Activated CD4-positive, CD25-positive, alpha-beta regulatory T cell treated with anti-CD3 and anti-CD28 coated beads, Interleukin-2, amount 50 U/mL, for 72 hours (primary cell): ENCODE measurements at regions not wholly inside any gene's neighbourhood (a gene's known extent, or its start where the extent isn't known, plus 50 kb on each side); places are given as distances from the start of the nearest gene placed in this dataset.

Experiments
- DNase-seq: peaks from one replicate; pipeline ENCODE4 v3.0.0; 2021

DNA sequence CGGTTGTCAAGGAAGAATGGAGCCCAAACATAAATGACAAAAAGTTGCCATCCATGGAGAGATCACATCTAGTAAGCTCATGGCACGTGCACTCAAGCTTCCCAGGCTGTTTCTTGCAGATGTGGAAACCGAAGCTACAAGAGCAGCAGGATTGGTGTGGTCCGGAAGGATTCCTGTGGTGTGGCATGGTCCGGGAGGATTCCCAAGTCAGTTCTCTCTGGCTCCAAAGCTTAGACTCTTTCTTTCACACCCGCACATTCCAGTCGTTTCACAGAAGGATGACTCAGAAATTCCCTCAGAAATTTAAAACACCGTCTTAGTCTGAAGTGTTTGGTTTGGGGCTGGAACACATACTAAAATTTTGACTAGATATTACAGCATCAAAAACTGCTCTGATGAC, 78.0 kb upstream of the DRD2 start:
- no peak for DNase-seq

DNA sequence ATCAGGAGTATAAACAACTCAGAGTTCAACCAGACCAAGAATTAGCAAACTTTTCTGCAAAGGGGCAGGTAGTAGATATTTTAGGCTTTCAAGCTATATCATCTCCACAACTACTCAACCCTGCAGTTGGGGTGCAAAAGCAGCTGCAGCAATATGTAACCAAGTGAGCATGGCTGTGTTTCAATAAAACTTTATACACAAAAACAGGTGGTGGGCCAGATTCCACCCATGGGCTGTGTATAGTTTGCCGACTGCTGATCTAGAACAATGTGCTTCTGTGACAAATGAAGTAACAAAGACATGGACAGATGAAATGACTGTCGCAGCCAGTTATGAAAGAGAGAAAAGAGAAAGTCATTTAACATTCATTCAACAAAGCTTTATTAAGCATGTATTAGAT, 77.1 kb upstream of the DRD2 start:
- DNase-seq = no peak

DNA sequence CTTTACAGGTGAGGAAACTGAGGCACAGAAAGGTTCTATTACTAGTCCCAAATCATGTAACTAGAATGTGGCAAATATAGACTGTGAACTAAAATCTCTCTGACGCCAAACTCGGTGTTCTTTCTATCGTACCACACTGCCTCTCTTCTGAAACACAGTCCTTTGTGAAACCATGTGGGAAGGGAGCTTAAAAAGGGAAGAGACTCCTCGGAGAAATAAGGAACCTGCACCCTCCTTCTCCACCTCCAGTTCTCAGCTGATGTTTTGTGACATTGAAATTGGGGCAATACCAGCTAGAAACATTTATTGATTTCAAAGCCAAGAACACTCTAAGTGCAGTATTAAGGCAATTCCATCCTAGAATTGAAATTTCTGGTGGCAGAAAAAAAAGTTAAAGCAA, 76.4 kb upstream of the DRD2 start:
- DNase-seq = no peak

DNA sequence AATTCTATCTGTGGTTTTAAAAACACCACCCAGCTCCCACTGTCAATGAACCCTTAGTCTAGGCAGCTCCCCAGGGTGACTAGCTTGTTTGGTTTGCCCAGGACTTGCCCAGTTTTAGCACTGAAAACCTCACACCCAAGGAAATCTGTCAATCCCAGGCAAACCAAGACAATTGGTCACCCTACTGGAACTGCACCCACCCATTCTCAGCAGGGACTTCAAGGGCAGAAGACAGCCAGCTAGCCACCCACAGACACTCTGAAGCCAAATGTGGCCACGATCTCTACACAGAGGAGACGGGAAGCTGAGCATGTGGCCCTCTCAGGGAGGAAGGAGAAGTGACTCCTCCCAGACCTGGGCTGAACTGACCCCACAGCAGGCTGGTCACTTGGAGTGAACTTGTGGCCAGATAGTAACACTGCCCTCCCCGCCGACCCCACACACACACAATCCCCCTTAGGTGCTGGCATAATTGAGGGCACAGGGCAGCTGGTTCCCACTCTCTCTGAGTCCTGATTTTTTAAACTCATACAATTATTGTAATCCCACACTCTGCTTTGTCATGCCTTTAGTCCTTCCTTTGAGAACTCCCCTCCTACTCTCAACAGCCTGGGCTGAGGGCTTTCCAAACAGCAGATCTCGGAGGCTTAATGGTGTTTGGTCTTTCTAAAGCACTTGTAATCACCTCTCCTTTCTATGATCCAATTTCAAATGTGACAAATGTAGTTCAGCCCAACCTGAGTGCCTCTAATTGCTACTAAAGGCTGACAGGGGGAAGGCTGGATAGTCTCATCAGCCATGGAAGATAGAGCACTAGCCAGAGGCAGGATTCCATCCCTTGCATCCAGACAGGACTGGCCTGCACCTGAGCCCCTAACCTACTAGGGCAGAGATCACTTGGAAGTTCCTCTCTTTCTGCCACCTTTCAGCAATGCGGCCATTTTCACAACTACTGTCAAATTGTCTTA, 74.7 kb upstream of the DRD2 start:
- DNase-seq = no peak

DNA sequence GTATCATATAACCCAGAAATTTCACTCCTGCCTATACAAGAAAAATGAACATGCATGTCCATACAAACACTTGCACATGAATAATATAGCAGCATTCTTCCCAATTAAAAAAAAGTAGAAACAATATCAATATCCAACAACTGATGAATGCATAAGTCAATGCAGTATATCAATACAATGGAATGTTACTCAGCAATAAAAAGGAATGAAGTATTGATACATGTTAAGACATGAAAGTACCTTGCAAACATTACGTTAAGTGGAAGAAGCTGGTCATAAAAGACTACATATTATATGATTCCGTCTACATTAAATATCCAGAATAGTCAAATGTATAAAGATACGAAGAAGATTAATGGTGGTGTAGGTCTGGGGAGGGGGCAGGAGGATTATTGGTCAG, 73.9 kb upstream of the DRD2 start:
- no peak for DNase-seq

DNA sequence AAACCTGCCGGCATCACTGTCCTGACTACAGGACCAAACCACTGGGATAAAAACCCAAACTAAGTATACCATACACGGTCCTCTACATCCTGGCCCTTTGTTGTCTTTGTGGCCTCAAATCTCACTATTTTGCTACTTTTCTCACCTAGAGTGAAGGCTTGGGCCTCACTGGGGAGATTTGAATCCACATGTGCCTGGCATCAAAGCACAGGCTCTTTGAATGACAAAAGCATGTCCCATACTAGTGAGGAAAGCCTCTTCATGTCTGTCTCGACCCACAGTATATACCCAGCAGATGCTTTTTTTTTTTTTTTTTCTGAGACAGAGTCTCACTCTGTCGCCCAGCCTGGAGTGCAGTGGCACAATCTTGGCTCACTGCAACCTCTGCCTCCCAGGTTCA, 72.5 kb upstream of the DRD2 start:
- DNase-seq = no peak

DNA sequence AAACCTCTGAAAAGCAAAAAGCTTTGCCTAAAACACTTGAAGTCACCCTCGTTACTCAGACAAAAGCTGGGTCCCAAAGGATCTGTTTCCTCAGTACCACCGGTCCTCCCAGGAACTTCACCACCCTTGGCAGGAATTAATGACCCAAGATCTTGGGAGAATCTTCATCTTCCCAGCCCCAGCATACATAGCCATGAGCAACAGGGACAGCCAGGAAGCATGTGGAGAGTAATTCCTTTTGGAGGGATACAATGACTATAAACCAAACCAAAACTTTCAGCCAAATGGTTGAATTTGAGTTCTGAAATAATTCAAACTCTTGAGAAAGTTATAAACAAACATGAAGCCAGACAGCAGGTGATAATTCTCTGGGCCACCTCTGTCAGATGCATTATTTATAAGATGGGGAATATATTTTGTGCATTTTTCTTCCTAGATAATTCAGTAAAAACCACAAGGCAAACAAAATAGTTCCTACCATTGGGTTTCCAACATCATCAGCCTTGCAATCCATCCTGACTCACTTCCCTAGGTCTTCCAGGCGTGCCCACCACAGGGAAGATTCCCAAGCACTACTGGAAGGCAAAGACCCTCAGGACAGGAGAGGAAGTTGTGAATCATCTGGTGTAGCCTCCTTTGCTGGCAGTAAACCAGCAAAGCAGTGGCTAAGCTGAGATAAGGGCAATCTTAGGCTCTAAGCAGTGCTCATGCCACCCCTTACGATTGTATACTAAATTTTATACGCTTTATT, 71.7 kb upstream of the DRD2 start:
- no peak for DNase-seq

DNA sequence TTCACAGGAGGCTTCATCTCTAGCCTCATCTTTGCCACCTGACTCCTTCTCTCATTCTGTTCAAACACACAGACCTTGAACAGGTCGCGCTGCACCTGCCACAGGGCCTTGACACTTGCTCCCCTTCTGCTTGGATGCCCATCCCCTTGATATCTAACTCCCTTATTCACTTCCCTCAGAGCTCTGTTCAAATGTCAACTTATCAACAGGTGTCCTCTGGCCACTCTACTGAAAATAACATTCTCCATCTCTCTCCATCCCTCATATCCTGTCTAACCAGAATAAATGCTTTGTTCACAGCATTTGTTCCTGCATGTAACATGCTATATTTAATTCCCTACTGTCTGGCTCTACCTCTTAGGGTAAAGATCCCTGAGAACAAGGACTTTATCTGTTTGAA, 67.2 kb upstream of the DRD2 start:
- no peak for DNase-seq

DNA sequence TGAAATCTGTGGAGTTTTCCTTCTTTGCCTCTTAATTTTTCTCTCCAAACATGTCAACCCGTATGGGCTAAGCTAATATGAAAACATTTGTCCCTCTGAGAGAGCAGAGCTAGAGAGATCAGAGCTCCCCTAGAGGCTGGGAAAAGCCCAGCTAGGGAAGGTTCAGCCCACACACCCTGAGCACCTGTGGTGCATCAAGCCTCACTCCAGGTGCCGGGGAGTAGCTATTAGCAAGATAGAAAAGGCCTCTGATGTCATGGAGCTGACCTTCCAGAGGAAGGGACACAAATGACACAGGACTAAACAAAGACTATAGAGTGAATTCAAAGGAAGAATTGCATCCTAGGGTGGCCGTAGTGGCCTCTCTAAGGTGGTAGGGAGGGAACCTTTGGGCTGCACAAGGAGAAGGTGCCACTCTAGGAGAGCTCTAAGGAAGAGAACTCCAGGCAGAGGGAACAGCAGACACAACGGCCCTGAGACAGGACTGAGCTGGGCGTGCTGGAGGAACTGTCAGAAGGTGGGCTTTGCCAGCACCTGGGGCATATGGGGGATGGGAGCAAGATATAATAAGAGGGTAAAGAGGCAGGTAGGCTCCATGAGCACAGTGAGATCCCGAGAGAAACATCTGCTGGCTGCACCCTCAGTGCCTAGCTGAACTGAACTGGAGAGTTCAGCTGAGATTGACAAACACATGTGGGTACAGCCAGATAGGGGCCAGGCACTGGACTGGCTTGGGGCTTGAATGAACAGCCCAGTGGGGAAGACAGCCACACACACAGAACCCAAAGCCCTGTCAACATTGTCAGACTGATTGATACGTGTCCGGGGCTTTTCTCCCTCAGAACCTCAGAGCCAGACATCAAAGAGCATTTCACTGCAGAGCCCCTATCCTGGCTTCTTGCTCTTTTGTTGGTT, 65.5 kb upstream of the DRD2 start:
- no peak for DNase-seq

DNA sequence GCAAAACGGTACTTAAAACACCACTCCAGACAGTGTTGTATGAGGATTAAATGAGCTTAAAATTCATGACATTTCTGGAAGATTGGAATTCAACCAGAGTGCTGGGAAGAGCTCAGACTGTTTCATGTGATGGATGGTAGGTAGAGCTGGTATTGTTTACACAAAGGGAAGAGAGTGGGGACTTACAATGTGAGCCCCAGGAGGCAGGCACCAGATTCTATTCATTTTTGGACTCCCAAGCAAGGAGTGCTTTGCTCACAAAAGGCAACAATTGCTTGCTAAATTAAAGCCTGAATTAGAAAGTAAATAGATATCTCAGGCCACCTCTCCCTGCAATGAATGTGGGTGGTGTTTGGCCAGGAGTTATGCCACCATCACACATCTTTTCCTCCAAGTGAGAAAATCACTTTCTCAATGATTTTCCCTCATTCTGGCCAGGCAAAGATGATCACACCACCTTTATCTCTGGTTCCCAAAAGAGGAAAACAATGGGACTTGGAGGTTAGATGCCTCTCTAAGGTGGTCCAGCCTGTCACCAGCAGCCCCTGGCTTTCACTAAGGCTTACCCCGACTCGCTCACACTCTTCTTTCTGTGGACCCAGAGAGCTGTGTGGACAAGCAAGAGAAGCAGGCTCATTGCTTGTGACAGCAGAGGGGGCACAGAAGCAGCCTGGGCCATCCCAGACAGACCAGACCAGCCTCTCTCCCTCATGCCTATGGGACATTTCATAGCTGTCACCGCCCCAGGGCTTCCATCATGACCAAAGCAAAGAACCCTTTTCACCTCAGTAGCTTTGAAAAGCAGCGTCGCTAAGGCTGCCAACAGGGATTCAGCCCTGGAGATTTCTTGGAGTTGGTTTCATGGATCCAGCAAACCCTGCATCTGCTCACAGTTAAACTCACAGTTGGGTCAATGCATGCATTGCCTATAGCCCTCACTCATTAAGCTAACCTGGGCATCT, 63.5 kb upstream of the DRD2 start:
- DNase-seq = no peak

DNA sequence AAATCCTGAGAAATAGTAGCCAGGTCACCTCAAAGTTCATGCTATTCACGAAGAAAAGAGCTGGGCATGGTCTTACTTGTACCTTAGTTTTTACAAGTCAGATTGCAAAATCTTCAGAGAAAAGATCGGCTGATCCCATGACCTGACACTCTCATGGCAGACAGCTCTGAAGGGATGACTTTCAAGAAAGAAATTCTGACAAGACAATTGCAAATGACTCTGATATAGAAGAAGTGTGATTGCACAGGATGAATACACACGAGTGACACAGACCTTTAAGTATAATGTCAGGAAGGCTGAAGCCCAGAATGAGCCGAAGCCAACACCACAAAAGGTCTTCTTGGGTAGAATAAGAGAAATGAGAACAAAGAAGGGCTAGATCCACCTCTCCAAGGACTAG, 59.4 kb upstream of the DRD2 start:
- DNase-seq = no peak

DNA sequence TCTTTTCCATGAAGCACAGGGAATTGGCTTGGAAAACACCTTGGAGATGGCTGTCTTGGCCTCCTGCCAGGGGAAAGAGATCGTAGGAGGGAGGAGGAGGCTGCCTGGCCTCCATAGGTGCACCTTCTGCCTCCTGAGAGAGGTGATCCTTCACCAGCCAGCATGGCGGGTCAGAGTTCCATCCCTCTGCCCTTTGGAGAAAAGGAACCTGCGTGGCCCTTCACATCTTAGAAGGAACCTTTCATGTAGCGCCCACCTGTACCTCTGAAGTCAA, 58.2 kb upstream of the DRD2 start:
- DNase-seq = no peak

DNA sequence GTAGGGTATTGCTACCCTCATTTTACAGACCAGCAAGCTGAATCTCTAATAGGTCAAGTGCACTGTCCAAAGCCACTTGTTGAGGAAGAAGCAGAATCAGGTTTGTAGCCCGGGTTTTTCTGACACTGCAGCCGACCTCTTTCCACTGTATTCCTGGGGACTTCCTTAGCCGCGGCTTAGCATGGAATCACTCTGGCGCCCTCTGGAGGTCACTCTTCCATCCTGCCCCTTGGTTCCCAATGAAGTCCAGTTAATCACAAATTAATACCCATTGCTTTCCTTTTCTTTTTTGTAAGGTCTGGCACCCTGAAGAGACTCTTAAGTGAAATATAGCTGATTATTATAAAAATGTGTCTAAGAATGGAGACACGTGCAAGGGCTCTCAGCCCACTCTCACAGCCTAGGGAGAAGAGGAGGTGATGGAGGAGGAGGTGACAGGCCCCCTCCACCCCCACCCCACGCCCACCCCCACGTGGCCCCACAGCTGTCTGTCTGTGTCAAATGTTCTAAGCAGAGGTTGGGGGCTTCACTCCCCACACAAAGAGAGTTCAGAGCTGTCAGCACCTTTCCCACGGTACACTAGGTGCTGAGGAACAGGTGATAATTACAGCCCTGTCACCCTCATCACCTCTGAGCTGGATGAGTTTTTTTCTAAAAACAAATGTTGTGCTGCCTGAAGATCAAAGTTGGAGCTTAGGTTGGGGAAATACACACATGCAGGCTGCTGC, 57.7 kb upstream of the DRD2 start:
- peak; percentile 62 for DNase-seq

DNA sequence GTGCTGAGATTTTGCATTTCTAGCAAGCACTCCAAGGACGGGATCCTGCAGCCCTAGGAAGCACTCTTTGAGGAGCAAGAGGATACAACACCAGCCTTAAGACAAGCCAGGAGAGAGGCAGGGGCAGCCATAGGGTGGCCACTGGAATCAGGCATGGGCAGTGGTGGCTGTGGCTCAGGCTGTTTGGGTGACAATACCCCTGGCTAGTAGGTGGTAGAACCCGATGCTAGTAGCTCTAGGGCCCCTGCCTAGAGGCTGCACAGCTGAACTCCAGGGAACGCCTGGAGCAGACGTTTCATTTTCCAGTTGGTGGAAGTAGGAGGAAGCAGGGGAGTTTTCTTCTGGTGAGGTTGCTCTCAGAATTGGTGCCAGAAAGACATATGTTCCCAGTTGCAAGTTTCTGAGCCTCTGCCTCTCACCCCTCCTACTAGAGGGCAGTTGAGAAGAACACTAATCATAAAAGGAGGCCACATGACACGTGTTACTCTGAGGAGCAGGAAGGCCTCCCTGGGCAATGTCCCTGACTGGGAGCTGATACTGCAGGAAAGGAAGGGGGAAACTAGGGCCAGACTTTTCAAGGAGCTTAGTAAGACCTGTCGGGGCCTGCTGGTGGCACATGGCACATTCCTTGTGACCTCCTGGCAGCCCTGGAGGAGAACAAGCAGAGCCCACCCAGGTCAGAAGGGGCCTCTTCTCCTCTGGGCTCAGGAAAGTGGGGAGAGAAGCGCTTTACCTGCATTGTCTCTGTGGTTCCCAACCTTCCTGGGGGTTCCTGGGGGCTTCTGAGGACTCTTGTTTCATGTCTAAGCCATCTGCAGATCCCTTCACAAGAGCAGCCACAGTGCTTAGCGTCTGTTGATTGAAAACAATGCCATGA, 56.6 kb upstream of the DRD2 start:
- no peak for DNase-seq

DNA sequence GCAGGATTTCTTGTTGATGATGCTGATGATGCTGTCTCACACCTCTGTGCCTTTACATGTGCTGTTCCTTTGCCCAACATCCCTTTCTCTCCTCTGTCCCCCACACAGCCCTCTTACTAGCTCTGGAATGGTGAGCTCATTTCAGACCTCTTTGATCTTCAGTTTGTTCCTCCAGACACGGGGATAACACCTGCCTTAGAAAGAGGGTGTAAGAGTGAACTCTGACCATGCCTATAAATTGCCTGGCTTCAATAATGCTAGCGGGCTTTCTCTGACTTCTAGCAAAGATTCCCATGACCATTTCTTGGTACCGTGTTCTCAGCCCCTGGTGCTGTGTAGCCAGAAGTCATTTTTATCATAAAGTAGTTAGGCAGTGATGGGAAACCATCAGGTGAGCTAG, 55.9 kb upstream of the DRD2 start:
- no peak for DNase-seq

DNA sequence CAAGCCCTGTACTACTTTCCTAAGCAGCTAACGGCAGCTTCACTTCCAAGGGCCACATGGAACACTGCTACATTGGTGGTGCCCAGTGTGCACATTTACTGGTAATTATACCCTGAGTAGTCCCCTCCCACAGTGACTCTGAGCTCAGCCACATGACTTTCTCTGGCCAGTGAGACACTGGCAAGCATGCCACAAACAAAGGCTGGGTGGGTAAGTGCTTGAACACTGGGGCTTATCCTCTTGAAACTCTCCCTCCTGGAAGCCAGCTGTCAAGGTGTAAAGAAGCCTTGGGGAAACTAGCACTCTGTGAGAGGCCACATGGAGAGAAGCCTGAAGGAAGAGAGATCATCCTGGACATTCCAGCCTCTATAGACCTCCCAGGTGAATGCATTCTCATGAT, 54.4 kb upstream of the DRD2 start:
- DNase-seq = no peak

DNA sequence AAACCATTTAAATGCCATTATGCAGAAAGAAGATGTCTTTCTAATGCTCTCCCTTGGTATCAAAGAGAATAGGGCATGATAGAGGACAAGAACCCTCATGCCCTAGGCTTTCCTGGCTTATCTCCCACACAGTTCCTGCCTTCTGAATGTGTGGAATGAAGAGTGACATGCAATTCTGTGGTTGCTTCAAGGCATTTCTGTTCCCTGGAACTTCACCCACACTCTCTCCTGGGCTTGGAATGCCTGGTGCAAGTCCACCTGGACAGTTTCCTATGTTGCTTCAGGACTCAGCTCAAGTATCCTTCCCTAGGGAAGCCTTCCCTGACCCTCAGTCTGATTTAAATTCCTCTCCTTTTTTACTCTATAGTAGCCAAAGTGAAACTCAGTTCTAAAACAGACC, 53.8 kb upstream of the DRD2 start:
- no peak for DNase-seq

DNA sequence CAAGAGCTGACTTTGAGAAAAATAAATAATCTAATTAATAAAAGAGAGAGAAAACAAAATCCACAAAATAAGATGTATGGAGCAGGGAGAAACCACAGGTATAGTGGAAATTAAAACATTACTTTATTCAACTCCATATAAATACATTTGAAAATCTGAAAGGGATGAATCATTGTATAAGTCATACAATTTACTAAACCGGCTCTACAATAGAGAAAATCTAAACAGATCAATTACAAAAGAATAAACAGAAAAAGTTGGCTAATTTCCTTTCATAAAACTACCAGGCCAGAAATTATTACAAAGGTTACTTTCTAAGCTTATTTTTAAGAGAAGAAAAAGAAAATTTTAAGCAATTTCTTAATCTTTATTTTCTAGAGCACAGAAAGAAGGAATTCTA, 51.3 kb upstream of the DRD2 start:
- no peak for DNase-seq
